Testis (tissue), 2 donors: ENCODE measurements at regions not wholly inside any gene's neighbourhood (a gene's known extent, or its start where the extent isn't known, plus 50 kb on each side); places are given as distances from the start of the nearest gene placed in this dataset.

Source experiments
- CTCF ChIP-seq, 3 experiments: fragments of 450-650 bp in 2 of 3; fragments of 200-600 bp in 1 of 3; sonication (generic) in 1 of 3; IDR thresholded peaks; one replicate each; pipeline ENCODE4 v1.5.1; 2016 to 2019; ENCODE audit warnings: antibody characterized with exemption in 3 of 3, mild to moderate bottlenecking in 2 of 3, moderate library complexity in 1 of 3
- POLR2A ChIP-seq: fragments of 450-650 bp; IDR thresholded peaks from one replicate; pipeline ENCODE4 v1.6.1; 2017; ENCODE audit warnings: antibody characterized with exemption, mild to moderate bottlenecking, moderate library complexity

- TF ChIP-seq CTCF (IDR thresholded peaks at IDR 0.05): no peak
- no peak for TF ChIP-seq POLR2A
Observed at GRCh38 chr16:82241469-82242052, 71.5 kb upstream of the MPHOSPH6 start.
